AG10803 (cell line): ENCODE measurements at regions not wholly inside any gene's neighbourhood (a gene's known extent, or its start where the extent isn't known, plus 50 kb on each side); places are given as distances from the start of the nearest gene placed in this dataset.

ENCODE experiments used
- DNase-seq: peaks from one replicate; pipeline ENCODE4 v3.0.0; 2010; ENCODE audit warnings: low read depth
- H3K4me3 ChIP-seq: 2 replicates; pipeline ENCODE4 v1.5.1; 2011; ENCODE audit warnings: mild to moderate bottlenecking, low read length, control low read depth
- CTCF ChIP-seq: conservative IDR thresholded peaks from 2 replicates; pipeline ENCODE4 v1.5.1; 2011; ENCODE audit warnings: mild to moderate bottlenecking, low read length, control low read depth, inconsistent platforms

- DNase-seq = no peak
- no peak for TF ChIP-seq CTCF
- H3K4me3 ChIP-seq = no peak overlapping the region
These were observed 199.6 kb upstream of the DIO3 start for GRCh38 chr14:101361451-101362433.

GRCh38 chr14:101362529-101363260 lies 198.6 kb upstream of the DIO3 start:
- H3K4me3 ChIP-seq = no peak overlapping the region
- no peak for TF ChIP-seq CTCF
- no peak for DNase-seq

GRCh38 chr14:101363261-101363555 lies 198.1 kb upstream of the DIO3 start:
- DNase-seq = no peak
- no peak overlapping the region for H3K4me3 ChIP-seq
- TF ChIP-seq CTCF = no peak

GRCh38 chr14:101363880-101364391 lies 197.4 kb upstream of the DIO3 start:
- no peak for DNase-seq
- no peak overlapping the region for H3K4me3 ChIP-seq
- TF ChIP-seq CTCF = no peak

- no peak for DNase-seq
- H3K4me3 ChIP-seq = no peak overlapping the region
- TF ChIP-seq CTCF = no peak
These were observed 196.6 kb upstream of the DIO3 start for GRCh38 chr14:101364503-101365328.

GRCh38 chr14:101365329-101366158 lies 195.8 kb upstream of the DIO3 start:
- DNase-seq = no peak
- no peak for TF ChIP-seq CTCF
- H3K4me3 ChIP-seq = no peak overlapping the region
